ENCODE measurements at regions not wholly inside any gene's neighbourhood (a gene's known extent, or its start where the extent isn't known, plus 50 kb on each side); places are given as distances from the start of the nearest gene placed in this dataset.

GRCh38 chr2:145595296-145595695, 1075.4 kb upstream of the ZEB2 start:
- TF ChIP-seq, protein P1, sequence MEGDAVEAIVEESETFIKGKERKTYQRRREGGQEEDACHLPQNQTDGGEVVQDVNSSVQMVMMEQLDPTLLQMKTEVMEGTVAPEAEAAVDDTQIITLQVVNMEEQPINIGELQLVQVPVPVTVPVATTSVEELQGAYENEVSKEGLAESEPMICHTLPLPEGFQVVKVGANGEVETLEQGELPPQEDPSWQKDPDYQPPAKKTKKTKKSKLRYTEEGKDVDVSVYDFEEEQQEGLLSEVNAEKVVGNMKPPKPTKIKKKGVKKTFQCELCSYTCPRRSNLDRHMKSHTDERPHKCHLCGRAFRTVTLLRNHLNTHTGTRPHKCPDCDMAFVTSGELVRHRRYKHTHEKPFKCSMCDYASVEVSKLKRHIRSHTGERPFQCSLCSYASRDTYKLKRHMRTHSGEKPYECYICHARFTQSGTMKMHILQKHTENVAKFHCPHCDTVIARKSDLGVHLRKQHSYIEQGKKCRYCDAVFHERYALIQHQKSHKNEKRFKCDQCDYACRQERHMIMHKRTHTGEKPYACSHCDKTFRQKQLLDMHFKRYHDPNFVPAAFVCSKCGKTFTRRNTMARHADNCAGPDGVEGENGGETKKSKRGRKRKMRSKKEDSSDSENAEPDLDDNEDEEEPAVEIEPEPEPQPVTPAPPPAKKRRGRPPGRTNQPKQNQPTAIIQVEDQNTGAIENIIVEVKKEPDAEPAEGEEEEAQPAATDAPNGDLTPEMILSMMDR (IDR thresholded peaks at IDR 0.05) = no peak
- TF ChIP-seq POLR2A (IDR thresholded peaks at IDR 0.05) = no peak

All from Peyer's patch (tissue), 4 donors.